IMR-90 (cell line): ENCODE measurements at regions not wholly inside any gene's neighbourhood (a gene's known extent, or its start where the extent isn't known, plus 50 kb on each side); places are given as distances from the start of the nearest gene placed in this dataset.

Experiments
- ATAC-seq: fragments of 200-7000 bp; cut with Tn5 transposase; 2 replicates; pipeline ENCODE4 v1.9.1; 2020; ENCODE audit warnings: low read depth, mild to moderate bottlenecking, moderate library complexity
- BruUV-seq: library from RNA; stranded (reverse); fragments of 400-500 nt; replicated peaks from 2 replicates; lab custom pipeline; 2021; lab: Mats Ljungman, UMichigan
- CTCF ChIA-PET: fragments of 300-600 bp; formaldehyde crosslinking; extraction: SDS; loops from one replicate; lab custom pipeline; 2021; ENCODE audit warnings: antibody characterized with exemption; lab: Yijun Ruan, JAX
- POLR2A ChIA-PET: fragments of 300-600 bp; sonication (Branson Sonifier 250); formaldehyde crosslinking; loops from one replicate; lab custom pipeline; 2022; ENCODE audit warnings: antibody characterized with exemption; ENCODE audit not compliant: unreplicated experiment; lab: Charles Lee
- DNase-seq: peaks from one replicate; pipeline ENCODE4 v3.0.0; 2013
- H2AFZ ChIP-seq: replicated peaks from 2 replicates; pipeline ENCODE3; 2013; ENCODE audit warnings: low read length, mild to moderate bottlenecking; ENCODE audit not compliant: poor library complexity
- H2AK5ac ChIP-seq: 2 replicates; pipeline ENCODE4 v1.6.1; 2013; ENCODE audit warnings: low read depth, low read length, inconsistent platforms
- H2AK9ac ChIP-seq: replicated peaks from 2 replicates; pipeline ENCODE3; 2013; ENCODE audit warnings: mild to moderate bottlenecking, low read depth, low read length, moderate library complexity; ENCODE audit not compliant: poor library complexity
- H2BK120ac ChIP-seq: 2 replicates; pipeline ENCODE4 v1.6.1; 2013; ENCODE audit warnings: low read depth, low read length, inconsistent platforms
- H2BK15ac ChIP-seq: 3 replicates; pipeline ENCODE4 v1.6.1; 2013; ENCODE audit warnings: low read depth, low read length, inconsistent platforms
- H2BK20ac ChIP-seq: 2 replicates; pipeline ENCODE4 v1.6.1; 2013; ENCODE audit warnings: low read depth, mild to moderate bottlenecking, inconsistent platforms, low read length, moderate library complexity
- H2BK5ac ChIP-seq: 2 replicates; pipeline ENCODE4 v1.6.1; 2013; ENCODE audit warnings: mild to moderate bottlenecking, low read depth, low read length, inconsistent platforms; ENCODE audit not compliant: poor library complexity, severe bottlenecking
- H3K14ac ChIP-seq: replicated peaks from 2 replicates; pipeline ENCODE4 v1.6.1; 2013; ENCODE audit warnings: low read depth, low read length, inconsistent platforms
- H3K18ac ChIP-seq: 2 replicates; pipeline ENCODE4 v1.6.1; 2013; ENCODE audit warnings: low read depth, low read length, control low read depth
- H3K23ac ChIP-seq: 2 replicates; pipeline ENCODE4 v1.6.1; 2013; ENCODE audit warnings: low read depth, low read length, inconsistent platforms
- H3K27ac ChIP-seq: 2 replicates; pipeline ENCODE4 v1.5.1; 2013; ENCODE audit warnings: mild to moderate bottlenecking, control low read depth, low read length; ENCODE audit not compliant: insufficient read depth
- H3K27me3 ChIP-seq: 2 replicates; pipeline ENCODE4 v1.6.1; 2013; ENCODE audit warnings: low read length; ENCODE audit not compliant: control insufficient read depth, insufficient read depth
- H3K36me3 ChIP-seq: 2 replicates; pipeline ENCODE4 v1.6.1; 2013; ENCODE audit warnings: low read length, mixed read lengths; ENCODE audit not compliant: control insufficient read depth, insufficient read depth
- H3K4ac ChIP-seq: 2 replicates; pipeline ENCODE4 v1.6.1; 2013; ENCODE audit warnings: low read depth, low read length, inconsistent platforms
- H3K4me1 ChIP-seq: 2 replicates; pipeline ENCODE4 v1.6.1; 2013; ENCODE audit warnings: low read length, mixed read lengths; ENCODE audit not compliant: control insufficient read depth, insufficient read depth
- H3K4me2 ChIP-seq: 2 replicates; pipeline ENCODE4 v1.6.1; 2013; ENCODE audit warnings: low read depth, mild to moderate bottlenecking, control low read depth, low read length, moderate library complexity
- H3K4me3 ChIP-seq: 2 replicates; pipeline ENCODE4 v1.5.1; 2013; ENCODE audit warnings: low read depth, mild to moderate bottlenecking, control low read depth, low read length, moderate library complexity; ENCODE audit not compliant: insufficient read depth
- H3K56ac ChIP-seq: 2 replicates; pipeline ENCODE4 v1.6.1; 2013; ENCODE audit warnings: low read length, inconsistent platforms; ENCODE audit not compliant: insufficient read depth; ENCODE audit errors: extremely low read depth
- H3K79me1 ChIP-seq, 2 experiments: 2 replicates each; pipeline ENCODE4 v1.6.1; 2013; ENCODE audit warnings: low read length in 2 of 2, inconsistent platforms in 1 of 2, low read depth in 1 of 2
- H3K9ac ChIP-seq: 2 replicates; pipeline ENCODE4 v1.6.1; 2013; ENCODE audit warnings: low read depth, low read length, control low read depth
- H3K9me1 ChIP-seq: 2 replicates; pipeline ENCODE4 v1.6.1; 2013; ENCODE audit warnings: low read length, inconsistent platforms; ENCODE audit not compliant: insufficient read depth
- H3K9me3 ChIP-seq: 2 replicates; pipeline ENCODE4 v1.6.1; 2013; ENCODE audit warnings: low read length; ENCODE audit not compliant: control insufficient read depth, insufficient read depth
- H4K20me1 ChIP-seq: 2 replicates; pipeline ENCODE4 v1.6.1; 2013; ENCODE audit warnings: low read length, inconsistent platforms; ENCODE audit not compliant: insufficient read depth
- H4K5ac ChIP-seq: 2 replicates; pipeline ENCODE4 v1.6.1; 2013; ENCODE audit warnings: mild to moderate bottlenecking, low read depth, low read length, control low read depth
- H4K8ac ChIP-seq, 2 experiments: 2 replicates each; pipeline ENCODE4 v1.6.1; 2013; ENCODE audit warnings: low read depth in 2 of 2, low read length in 2 of 2, control low read depth in 1 of 2, inconsistent platforms in 1 of 2
- H4K91ac ChIP-seq: 2 replicates; pipeline ENCODE4 v1.6.1; 2013; ENCODE audit warnings: low read depth, low read length, inconsistent platforms; ENCODE audit not compliant: insufficient read depth
- BHLHE40 ChIP-seq: fragments of 150-350 bp; IDR thresholded peaks from 2 replicates; pipeline ENCODE4 v1.6.1; 2016; ENCODE audit warnings: mild to moderate bottlenecking, low read depth, low read length
- CEBPB ChIP-seq: IDR thresholded peaks from 2 replicates; pipeline ENCODE4 v1.6.1; 2012; ENCODE audit warnings: low read depth, low read length, improper control_type of control experiment
- CHD1 ChIP-seq: IDR thresholded peaks from 2 replicates; pipeline ENCODE4 v1.6.1; 2012; ENCODE audit warnings: low read depth, low read length, improper control_type of control experiment
- FOS ChIP-seq: fragments of 150-350 bp; IDR thresholded peaks from 2 replicates; pipeline ENCODE4 v1.6.1; 2016; ENCODE audit warnings: low read depth, low read length
- MAFK ChIP-seq: IDR thresholded peaks from 2 replicates; pipeline ENCODE4 v1.6.1; 2012; ENCODE audit warnings: low read depth, low read length, improper control_type of control experiment
- MAZ ChIP-seq: IDR thresholded peaks from 2 replicates; pipeline ENCODE4 v1.6.1; 2012; ENCODE audit warnings: low read depth, mild to moderate bottlenecking, low read length, improper control_type of control experiment, moderate library complexity, borderline replicate concordance
- MXI1 ChIP-seq: IDR thresholded peaks from 2 replicates; pipeline ENCODE4 v1.6.1; 2012; ENCODE audit warnings: low read depth, mild to moderate bottlenecking, low read length, moderate library complexity, borderline replicate concordance
- NFE2L2 ChIP-seq: fragments of 150-350 bp; IDR thresholded peaks from 2 replicates; pipeline ENCODE4 v1.6.1; 2016; ENCODE audit warnings: low read depth, mild to moderate bottlenecking, low read length
- POLR2A ChIP-seq: IDR thresholded peaks from 2 replicates; pipeline ENCODE4 v1.6.1; 2012; ENCODE audit warnings: mild to moderate bottlenecking, low read depth, low read length
- RAD21 ChIP-seq: IDR thresholded peaks from 2 replicates; pipeline ENCODE4 v1.6.1; 2012; ENCODE audit warnings: low read length, improper control_type of control experiment
- RCOR1 ChIP-seq: IDR thresholded peaks from 2 replicates; pipeline ENCODE4 v1.6.1; 2012; ENCODE audit warnings: mild to moderate bottlenecking, low read length, improper control_type of control experiment; ENCODE audit not compliant: insufficient replicate concordance
- RFX5 ChIP-seq: IDR thresholded peaks from 2 replicates; pipeline ENCODE4 v1.8.0; 2012; ENCODE audit warnings: low read depth, mild to moderate bottlenecking, low read length, moderate library complexity
- SMC3 ChIP-seq: fragments of 150-350 bp; IDR thresholded peaks from 2 replicates; pipeline ENCODE4 v1.6.1; 2016; ENCODE audit warnings: low read depth, mild to moderate bottlenecking, antibody characterized with exemption, low read length, moderate library complexity
- USF2 ChIP-seq: fragments of 150-350 bp; IDR thresholded peaks from 2 replicates; pipeline ENCODE4 v1.6.1; 2017; ENCODE audit warnings: mild to moderate bottlenecking, antibody characterized with exemption, low read length, low read depth
- WGBS, 2 experiments: methylation state at CpG; one replicate each; pipeline versions ENCODE4 v1.1.5 to v1.1.7; 2013; ENCODE audit warnings: missing lambda C conversion rate in 2 of 2; ENCODE audit not compliant: insufficient read length in 1 of 2; ENCODE audit errors: extremely low coverage in 2 of 2; 5-methylcytosine and 5-hydroxymethylcytosine counted together
- dilution Hi-C: fragments of 300-500 bp; cut with HindIII; formaldehyde crosslinking; loops from one replicate; pipeline ENCODE4 v1.14.3; 2018; ENCODE audit warnings: low sequenced_read_pairs; ENCODE audit not compliant: unreplicated experiment
- in situ Hi-C: fragments of 300-500 bp; cut with MboI; formaldehyde crosslinking; loops from 3 replicates; pipeline ENCODE4 v1.14.3; 2019; ENCODE audit warnings: low sequenced_read_pairs, inconsistent platforms, mixed read lengths
- intact Hi-C: fragments of 100-400 bp; cut with micrococcal nuclease; formaldehyde crosslinking; loops from 2 replicates; pipeline ENCODE4 v1.10.0; 2022
- TF ChIP-seq, protein P1 (sequence below): fragments of 150-350 bp; IDR thresholded peaks from 2 replicates; pipeline ENCODE4 v1.6.1; 2016; ENCODE audit warnings: low read depth, mild to moderate bottlenecking, low read length, moderate library complexity, borderline replicate concordance
- TF ChIP-seq, protein P2 (sequence below): conservative IDR thresholded peaks from 2 replicates; pipeline ENCODE4 v1.5.1; 2012; ENCODE audit warnings: mild to moderate bottlenecking, low read depth, low read length, improper control_type of control experiment

GRCh38 chr4:3654036-3654807 lies 112.0 kb upstream of the ADRA2C start:
- Histone ChIP-seq H2AFZ (no peak overlapping the region), H3K27ac (no peak overlapping the region), H3K4me2 (no peak overlapping the region), H3K14ac (no peak overlapping the region), H4K20me1 (no peaks in the 10 kb centered on the region), H2AK5ac (no peak overlapping the region), H4K5ac (no peak overlapping the region), H3K23ac (no peak overlapping the region), H3K4me3 (no peak overlapping the region), H3K56ac (no peak overlapping the region), H2BK120ac (no peak overlapping the region), H4K8ac (no peak overlapping the region), H2BK15ac (no peak overlapping the region), H3K4me1 (peaks cover 8% of the 10 kb centered on the region; the same call in 1 of the 2 replicates), H3K9me1 (no peaks in the 10 kb centered on the region), H3K9me3 (no peaks in the 10 kb centered on the region), H3K36me3 (no peaks in the 10 kb centered on the region), H3K79me1 (no peaks in the 10 kb centered on the region), H3K27me3 (peaks cover 52% of the 10 kb centered on the region), H2BK20ac (no peak overlapping the region), H4K91ac (no peak overlapping the region), H3K9ac (no peak overlapping the region), H3K18ac (no peak overlapping the region), H2AK9ac (no peak overlapping the region), H2BK5ac (no peak overlapping the region), H3K4ac (no peak overlapping the region)
- 75% methylated on average over 18 of the region's 30 CpGs; no CpG with 5 or more reads in 1 of the 2 experiments for WGBS, 2 experiments
- in situ Hi-C loops (no loop called here), dilution Hi-C loops (no loop called here), intact Hi-C loops (no loop called here)
- no peak for DNase-seq
- no peak for ATAC-seq
- CTCF ChIA-PET = no interaction called here
- BruUV-seq = no TSS peak
- TF ChIP-seq CEBPB = no peak
- no peak for TF ChIP-seq BHLHE40
- no peak for TF ChIP-seq RAD21
- no peak for TF ChIP-seq NFE2L2
- no peak for TF ChIP-seq USF2
- no peak for TF ChIP-seq MAZ
- TF ChIP-seq POLR2A = no peak
- no peak for TF ChIP-seq CHD1
- TF ChIP-seq RCOR1 = no peak
- no peak for TF ChIP-seq MAFK
- no peak for TF ChIP-seq RFX5
- TF ChIP-seq MXI1 = no peak
- TF ChIP-seq, protein P1, sequence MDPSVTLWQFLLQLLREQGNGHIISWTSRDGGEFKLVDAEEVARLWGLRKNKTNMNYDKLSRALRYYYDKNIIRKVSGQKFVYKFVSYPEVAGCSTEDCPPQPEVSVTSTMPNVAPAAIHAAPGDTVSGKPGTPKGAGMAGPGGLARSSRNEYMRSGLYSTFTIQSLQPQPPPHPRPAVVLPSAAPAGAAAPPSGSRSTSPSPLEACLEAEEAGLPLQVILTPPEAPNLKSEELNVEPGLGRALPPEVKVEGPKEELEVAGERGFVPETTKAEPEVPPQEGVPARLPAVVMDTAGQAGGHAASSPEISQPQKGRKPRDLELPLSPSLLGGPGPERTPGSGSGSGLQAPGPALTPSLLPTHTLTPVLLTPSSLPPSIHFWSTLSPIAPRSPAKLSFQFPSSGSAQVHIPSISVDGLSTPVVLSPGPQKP = no peak
- no peak for TF ChIP-seq SMC3
- TF ChIP-seq FOS = no peak
- TF ChIP-seq, protein P2, sequence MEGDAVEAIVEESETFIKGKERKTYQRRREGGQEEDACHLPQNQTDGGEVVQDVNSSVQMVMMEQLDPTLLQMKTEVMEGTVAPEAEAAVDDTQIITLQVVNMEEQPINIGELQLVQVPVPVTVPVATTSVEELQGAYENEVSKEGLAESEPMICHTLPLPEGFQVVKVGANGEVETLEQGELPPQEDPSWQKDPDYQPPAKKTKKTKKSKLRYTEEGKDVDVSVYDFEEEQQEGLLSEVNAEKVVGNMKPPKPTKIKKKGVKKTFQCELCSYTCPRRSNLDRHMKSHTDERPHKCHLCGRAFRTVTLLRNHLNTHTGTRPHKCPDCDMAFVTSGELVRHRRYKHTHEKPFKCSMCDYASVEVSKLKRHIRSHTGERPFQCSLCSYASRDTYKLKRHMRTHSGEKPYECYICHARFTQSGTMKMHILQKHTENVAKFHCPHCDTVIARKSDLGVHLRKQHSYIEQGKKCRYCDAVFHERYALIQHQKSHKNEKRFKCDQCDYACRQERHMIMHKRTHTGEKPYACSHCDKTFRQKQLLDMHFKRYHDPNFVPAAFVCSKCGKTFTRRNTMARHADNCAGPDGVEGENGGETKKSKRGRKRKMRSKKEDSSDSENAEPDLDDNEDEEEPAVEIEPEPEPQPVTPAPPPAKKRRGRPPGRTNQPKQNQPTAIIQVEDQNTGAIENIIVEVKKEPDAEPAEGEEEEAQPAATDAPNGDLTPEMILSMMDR = no peak
- POLR2A ChIA-PET = no interaction called here
